Muscle of back (tissue), 3 donors: ENCODE measurements at regions not wholly inside any gene's neighbourhood (a gene's known extent, or its start where the extent isn't known, plus 50 kb on each side); places are given as distances from the start of the nearest gene placed in this dataset.
"Not testable (repeated sequence)": the region's sequence is repeated elsewhere in the genome, so short reads cannot be mapped to it uniquely, and the experiment has no call there.

ENCODE experiments used
- DNase-seq, 3 donors: peaks; one replicate each; pipeline versions ENCODE4 v3.0.0 to v3.0.0-alpha.2; 2013

DNA sequence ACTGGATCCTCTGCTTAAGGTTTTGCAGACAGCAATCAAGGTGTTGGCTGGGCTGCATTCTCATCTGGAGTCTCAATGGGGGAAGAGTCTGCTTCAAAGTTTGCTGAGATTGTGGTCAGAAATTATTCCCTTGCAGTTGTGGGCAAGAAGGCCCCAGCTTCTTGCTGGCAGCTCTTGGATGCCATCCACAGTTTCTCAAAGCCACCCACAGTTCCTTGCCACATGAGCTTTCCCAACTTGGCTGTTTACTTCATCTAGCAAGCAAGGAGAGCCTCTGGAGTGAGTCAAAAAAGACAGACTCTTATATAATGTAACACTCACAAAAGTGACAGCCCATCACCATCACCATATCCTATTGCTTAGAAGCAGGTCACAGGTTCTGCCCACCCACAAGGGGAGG lies 62.1 kb upstream of the ABHD2 start:
- DNase-seq: no peak

GRCh38 chr15:89028036-89028435 lies 60.2 kb upstream of the ABHD2 start:
- no peak for DNase-seq

GRCh38 chr15:89030311-89030710 lies 57.9 kb upstream of the ABHD2 start:
- DNase-seq: no peak

DNA sequence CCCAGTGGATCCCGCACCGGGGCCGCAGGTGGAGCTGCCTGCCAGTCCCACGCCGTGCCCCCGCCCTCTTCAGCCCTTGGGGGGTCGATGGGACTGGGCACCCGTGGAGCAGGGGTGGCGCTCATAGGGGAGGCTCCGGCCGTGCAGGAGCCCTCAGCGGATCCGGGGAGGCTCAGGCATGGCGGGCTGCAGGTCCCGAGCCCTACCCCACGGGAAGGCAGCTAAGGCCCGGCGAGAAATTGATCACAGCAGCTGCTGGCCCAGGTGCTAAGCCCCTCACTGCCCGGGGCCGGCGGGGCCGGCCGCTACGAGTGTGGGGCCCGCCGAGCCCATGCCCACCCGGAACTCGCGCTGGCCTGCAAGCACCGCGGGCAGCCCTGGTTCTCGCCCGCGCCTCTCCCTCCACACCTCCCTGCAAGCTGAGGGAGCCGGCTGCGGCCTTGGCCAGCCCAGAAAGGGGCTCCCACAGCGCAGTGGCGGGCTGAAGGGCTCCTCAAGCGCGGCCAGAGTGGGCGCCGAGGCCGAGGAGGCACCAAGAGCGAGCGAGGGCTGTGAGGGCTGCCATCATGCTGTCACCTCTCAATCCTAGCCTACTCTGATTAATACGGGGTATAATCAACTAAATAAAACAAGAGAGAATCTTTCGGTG lies 56.5 kb upstream of the ABHD2 start:
- not testable (repeated sequence) for DNase-seq

DNA sequence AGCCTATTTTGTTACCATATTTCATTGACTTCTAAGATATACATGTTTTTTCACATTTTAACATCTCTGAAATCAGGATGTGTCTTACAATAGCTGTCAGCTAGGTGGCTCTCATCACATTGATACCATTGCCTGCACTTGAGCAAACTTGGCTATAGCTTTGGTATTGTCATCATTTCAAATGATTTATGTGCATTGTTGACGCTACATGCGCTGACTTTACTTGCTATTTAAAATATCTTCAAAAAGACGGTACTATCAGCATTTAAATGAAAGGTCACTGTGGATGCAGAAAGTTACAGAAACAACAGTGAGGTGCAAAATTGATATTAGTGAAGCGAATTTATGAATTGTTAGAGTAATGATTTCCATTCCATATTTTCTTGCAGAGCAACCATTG lies 54.0 kb upstream of the ABHD2 start:
- peak; percentile 35 to 67 (median 35) for DNase-seq

GRCh38 chr15:89035150-89035549 lies 53.1 kb upstream of the ABHD2 start:
- DNase-seq: no peak

DNA sequence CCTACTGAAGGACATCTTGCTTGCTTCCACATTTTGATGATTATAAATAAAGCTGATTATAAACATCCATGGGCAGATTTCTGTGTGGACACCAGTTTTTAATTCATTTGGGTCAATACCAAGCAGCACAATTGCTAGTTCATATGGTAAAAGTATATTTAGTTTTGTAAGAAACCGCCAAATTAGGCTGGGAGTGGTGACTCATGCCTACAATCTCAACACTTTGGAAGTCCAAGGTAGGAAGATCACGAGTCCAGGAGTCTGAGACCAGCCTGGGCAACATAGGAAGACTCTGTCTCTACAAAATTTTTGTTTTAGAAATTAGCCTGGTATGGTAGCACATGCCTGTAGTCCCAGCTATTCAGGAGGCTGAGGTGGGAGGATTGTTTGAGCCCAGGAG lies 52.6 kb upstream of the ABHD2 start:
- DNase-seq: no peak

DNA sequence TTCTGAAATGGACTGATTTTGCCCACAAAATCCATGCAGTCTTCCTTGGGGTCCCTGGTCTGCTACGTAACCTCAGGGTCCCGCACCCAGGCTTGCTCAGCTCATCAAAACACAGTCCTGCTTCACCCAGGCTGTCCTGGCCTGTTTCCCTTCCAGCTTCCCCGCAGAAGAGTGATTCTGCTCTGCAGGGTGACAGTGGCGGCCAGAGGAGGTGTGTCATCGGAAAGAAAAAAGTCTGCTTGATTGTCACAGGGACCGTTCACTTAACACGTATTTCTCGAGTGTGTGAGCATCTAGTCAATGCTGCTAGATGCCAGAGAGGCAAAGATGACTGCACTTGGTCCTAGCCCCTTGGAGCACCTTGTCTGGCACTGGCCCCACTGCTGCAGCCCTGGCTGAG lies 50.1 kb upstream of the ABHD2 start:
- no peak for DNase-seq
